ENCODE measurements at regions not wholly inside any gene's neighbourhood (a gene's known extent, or its start where the extent isn't known, plus 50 kb on each side); places are given as distances from the start of the nearest gene placed in this dataset.
"Not testable (repeated sequence)": the region's sequence is repeated elsewhere in the genome, so short reads cannot be mapped to it uniquely, and the experiment has no call there.

DNA sequence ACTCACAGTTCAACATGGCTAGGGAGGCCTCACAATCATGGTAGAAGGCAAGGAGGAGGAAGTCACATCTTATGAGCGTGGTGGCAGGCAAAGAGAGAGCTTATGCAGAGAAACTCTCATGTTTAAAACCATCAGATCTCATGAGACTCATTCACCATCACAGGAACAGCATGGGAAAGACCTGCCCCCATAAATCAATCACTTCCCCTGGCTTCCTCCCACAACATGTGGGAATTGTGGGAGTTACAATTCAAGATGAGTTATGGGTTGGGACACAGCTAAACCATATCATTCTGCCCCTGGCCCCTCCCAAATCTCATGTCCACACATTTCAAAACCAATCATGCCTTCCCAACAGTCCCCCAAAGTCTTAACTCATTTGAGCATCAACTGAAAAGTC, 268.8 kb upstream of the SPAG17 start:
- not testable (repeated sequence) for DNase-seq (ENCODE audit: low read depth)

DNA sequence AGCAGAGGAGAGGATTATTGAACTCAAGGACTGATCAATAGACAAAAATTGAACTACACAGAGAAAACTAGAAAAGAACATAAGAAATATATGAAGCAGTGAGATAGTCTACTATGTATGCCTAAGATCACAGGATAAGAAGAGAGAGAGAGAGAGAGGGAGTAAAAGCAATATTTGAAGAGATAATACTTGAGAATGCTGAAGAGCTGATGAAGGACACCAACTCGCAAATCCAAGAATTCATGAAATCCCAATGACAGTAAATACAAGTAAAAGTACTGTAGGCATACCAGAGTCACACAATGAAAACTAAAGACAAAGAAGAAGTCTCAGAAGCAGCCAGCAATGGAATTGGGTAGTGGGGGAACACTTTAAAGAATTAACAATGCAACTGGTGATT, 260.1 kb upstream of the SPAG17 start:
- no peak for DNase-seq (ENCODE audit: low read depth)

DNA sequence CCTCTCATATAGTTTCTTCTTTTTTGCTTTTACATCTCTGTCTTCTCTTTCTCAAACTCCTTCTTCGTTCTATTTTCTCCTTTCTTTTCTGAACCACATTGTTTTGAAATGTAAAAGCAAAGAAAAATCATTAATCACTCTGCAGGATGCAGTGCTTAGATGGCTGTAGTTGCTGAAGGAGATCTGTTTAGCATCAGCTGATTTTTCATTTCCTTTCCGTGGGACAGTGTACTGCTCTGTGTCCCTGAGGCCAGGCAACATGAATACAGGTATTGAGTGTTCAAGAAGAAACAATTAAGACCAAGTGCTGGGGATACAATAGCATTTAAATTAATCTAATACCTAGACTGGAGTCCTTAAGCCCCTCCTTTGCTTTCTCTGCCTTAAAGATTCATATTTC, 257.2 kb upstream of the SPAG17 start:
- DNase-seq (ENCODE audit: low read depth) = no peak

DNA sequence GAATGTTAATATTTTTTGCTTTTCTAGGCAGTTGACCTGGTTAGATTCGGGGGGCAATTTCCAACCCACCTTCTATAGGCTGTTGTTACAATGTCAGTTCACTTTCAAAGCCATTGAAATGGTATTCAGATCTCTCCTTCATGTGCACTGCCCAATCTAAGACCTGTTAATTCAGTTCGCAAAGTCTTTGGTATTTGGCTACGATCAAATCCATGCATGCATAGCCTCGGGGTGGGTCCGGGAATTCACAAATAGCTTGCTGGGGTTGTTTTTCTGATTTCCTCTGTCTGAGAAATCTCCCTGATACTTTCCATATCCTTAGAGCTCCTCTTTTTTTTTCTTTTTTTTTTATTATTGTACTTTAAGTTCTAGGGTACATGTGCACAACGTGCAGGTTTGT, 252.6 kb upstream of the SPAG17 start:
- DNase-seq (ENCODE audit: low read depth) = no peak

DNA sequence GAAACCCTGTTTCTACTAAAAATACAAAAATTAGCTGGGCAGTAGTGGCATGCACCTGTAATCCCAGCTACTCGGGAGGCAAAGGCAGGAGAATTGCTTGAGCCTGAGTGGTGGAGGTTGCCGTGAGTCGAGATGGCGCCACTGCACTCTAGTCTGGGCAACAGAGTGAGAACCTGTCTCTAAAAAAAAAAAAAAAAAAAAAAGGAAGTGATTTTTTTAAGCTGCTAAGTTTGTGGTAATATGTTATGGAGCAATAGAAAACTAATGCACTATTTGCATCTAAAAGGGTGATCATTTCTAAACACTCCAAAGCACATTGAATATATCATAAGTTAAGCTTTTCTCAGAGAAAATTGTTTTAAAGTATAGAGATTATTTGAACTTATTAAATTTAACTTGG, 244.8 kb upstream of the SPAG17 start:
- DNase-seq (ENCODE audit: low read depth) = no peak

DNA sequence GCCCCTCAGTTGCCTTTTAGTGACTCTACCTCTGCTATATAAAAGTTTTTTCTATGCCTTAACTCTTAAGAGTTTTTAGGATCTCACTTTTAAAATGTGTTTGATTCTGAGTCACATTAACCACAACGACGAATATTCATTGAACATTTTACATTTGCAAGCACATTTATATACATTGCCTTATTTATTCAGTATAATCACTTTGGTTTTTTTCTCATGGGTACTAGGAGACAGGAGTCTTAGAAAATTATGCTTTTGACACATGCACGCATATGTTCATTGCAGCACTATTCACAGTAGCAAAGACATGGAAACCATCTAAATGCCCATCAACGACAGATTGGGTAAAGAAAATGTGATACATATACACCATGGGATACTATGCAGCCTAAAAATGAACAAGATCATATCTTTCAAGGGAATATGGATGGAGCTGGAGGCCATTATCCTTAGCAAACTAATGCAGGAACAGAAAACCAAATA, 236.9 kb upstream of the SPAG17 start:
- no peak for DNase-seq (ENCODE audit: low read depth)

DNA sequence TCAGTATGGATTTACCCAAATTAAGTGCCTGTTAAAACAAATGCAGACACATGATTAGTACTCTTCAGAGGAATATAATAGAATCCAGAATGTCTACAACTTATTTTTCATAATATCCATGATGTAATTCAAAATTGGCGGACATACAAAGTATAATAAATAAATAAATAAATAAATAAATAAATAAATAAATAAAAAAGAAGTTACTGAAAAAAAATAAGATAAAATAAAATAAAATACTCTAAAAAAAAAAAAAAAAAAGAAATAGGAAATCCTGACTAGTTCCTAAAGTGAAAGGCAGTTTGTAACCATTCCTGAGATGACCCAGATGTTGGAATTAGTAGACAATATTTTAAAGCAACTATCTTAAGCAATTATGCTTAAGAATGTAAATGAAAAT, 219.0 kb upstream of the SPAG17 start:
- no peak for DNase-seq (ENCODE audit: low read depth)

DNA sequence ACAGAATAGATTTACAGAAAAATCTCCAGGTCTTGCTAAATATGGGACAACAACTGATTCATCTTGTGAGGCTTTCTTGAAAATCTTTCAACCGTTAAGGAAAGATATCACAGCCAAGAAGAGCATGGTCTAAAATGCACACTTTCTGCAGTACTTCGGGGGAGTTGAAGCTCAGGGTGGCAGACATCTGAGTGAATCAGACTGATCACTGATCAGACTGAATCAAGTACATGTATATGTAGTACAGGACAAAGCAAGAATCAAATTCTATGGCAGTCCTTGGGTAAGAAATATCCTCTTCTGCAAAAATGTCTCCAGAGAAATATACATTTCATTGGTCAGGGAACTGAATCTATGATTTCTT, 212.4 kb upstream of the SPAG17 start:
- DNase-seq (ENCODE audit: low read depth) = no peak

DNA sequence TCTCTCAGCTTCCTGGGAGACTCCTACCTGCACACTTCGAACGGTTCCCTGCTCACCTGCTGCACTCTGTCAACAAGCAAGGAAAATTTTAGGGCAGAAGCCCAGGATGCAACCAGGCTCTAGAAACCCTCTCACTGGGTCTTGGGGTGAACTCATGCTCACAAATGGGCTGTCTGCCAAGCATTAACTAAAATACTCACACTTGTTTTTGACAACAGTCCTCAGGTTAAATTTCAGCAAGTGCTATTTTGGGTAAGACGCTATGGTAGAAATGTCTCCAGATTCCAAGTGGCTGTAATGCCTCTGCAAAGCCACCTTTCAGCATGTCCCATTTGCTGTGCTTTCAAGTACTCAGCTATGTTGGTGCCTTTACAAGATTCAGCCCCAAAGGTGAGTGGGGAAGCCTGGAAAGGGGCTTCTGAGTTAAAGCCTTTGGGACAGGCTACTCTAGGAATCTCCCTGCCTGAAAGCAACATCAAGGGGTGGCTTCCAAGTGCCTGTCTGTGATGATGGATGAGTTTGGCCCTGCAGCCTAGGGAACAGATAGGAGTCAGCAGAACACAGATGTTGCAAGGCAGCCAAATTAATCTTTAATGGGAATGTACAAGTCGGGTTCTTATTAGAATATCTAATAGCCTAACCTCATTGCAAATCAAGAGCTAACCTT, 211.9 kb upstream of the SPAG17 start:
- no peak for DNase-seq (ENCODE audit: low read depth)

DNA sequence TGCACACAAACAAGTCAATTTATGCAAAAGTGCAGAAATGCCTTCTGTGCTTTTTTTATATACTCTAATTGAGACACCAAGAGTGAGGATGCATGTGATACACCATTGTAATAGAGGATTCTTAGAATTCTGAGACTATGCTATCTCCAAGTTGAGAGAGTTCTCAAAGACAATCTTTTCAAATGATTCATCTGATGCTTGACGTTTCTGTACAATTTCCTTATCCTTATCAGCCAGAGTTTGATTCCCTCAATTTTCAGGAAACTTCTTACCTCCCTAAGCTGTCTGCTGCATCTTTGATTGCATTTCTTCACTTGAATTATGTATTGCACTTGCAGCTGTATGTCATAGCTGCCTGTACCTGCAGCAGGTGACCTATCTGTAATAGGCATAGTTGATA, 211.3 kb upstream of the SPAG17 start:
- DNase-seq (ENCODE audit: low read depth) = no peak

DNA sequence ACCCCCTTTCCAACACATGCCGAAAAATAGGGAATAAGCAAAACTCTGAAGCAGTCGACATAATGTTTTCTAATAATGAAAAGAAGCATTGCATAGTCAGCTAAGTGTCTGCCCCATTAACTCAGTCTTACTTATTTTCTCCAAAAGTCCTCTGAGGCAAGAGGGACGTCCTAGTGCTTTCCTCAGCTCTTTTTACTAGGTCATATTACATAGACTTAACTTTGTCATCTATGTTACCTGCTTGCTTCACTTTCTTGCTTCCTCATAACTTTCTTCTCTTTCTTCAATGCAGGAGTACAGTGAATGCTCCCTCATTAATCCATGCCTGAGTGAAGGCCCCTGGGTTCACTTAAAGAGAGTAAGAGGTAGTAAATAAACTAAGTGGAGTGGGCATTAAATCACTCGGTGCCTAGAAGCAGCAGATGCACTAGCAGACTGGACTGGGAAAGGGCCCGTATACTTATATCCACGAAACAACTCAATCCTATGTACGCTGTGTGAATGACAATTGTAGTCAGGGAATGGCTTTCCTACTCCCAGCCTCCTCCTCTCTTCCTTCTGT, 210.5 kb upstream of the SPAG17 start:
- DNase-seq (ENCODE audit: low read depth) = no peak

DNA sequence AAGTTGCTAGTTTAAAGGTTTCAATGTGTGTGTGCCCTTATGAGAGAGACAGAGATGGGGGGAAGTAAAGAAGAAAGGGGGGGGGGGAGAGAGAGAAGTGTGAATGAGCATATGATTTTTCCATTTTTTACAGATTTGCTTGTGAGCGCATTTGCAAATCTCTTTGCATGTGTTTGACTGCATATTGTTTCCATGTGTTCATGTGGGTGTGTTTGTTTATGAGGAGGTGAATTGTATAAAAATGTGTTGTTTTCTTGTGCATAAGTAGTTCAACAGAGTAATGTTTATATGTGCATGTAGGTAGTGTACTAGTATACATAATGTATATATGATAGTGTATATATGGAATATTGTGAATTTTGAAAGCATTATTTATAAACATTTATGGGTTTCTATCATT, 205.9 kb upstream of the SPAG17 start:
- DNase-seq (ENCODE audit: low read depth) = no peak

DNA sequence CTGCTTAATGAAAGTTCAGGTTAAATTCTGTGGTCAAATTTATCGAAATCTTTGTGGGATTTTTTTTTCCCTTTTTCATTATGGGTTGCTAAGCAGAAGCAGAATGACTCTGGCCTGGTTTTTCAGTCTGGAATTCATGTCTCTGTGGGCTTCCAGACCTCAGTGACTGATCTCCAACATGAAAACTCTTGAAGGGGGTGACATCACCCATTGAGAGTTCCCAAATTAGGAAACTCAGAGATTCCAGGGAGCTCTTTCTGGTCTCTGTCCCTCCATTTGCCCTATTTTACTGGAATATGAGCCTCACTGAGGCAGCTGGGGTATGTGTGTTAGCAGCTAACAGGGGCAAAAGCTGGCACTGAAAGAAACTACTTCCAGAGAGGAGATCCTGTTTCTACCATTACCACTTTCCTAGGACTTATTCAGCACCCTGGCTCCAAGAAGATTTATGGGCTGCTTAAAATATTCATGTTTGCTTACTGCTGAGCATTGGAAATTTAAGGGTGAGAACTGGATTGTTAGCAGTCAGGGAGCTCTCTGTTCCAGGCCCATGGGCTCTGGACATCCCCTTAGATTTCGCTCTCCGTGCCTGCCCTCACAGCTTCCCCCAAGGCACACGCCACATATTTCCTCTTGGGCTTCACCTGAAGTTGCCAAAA, 203.4 kb upstream of the SPAG17 start:
- DNase-seq (ENCODE audit: low read depth) = no peak

DNA sequence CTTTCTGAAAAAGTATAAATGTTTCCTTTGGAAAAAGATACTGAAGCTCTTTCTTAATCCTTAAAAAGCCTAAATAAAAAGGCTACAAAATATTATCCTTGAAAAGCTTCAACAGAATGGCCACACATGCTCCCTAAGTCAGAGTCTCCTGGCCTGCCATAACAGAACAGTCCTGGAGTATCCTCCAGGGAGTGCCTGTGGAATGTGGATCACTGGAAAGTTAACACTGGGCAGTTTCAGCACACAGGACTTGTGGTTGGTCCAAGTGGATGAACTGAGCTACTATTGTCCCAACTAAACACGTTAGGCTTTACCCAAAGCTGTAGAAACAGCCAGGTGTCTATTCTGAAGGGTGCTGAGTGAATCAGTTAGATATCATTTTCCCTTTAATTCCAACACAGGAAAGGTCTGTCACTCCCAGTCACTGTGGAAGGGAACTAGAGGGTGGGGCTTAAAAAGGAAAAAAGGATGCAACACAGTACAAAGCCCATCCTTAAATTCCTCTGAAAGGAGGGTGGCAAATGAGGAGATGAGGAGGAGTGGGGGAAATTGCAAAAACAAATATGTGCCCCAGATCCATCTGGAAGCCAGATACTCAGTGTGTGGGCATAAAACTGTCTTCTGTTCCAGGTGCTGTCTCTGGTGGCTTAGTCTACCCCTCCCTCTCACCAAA, 196.3 kb upstream of the SPAG17 start:
- no peak for DNase-seq (ENCODE audit: low read depth)

DNA sequence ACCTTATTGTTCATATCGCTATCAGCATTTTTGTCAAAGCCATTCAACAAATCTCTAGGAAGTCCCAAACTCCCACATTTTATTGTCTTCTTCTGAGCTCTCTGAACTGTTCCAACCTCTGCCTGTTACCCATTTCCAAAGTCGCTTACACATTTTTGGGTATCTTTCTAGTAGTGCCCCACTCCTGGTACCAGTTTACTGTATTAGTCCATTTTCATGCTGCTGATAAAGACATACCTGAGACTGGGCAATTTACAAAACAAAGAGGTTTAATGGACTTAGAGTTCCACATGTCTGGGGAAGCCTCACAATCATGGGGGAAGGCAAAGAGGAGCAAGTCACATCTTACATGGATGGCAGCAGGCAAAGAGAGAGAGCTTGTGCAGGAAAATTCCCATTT, 192.2 kb upstream of the SPAG17 start:
- not testable (repeated sequence) for DNase-seq (ENCODE audit: low read depth)

DNA sequence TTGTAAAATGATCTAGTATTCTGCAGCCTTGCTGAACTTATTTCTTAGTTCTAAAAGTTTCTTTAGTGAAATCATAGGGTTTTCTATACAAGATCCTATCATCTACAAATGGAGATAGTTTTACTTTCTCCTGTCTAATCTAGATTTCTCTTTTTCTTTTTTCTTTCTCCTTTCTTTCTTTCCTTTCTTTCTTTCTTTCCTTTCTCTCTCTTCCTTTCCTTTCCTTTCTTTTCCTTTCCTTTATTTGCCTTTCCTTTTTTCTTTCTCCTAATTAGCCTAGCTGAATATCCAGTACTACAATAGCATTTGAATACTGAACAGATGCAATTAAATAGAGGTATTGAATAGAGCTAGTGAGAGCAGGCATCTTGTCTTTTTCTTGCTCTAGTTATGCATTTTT, 186.6 kb upstream of the SPAG17 start:
- no peak for DNase-seq (ENCODE audit: low read depth)

DNA sequence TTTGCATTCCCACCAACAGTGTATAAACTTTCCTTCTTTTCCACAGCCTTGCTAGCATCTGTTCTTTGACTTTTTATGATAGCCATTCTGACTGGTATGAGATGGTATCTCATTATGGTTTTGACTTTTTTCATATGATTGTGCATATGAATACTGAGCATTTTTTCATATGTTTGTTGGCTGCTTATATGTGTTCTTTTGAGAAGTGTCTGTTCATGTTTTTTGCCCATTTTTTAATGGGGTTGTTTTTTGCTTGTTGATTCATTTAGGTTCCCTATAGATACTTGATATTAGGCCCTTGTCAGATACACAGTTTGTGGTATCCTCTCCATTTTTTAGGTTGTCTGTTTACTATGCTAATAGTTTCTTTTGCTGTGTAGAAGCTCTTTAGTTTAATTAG, 185.8 kb upstream of the SPAG17 start:
- DNase-seq (ENCODE audit: low read depth) = no peak

DNA sequence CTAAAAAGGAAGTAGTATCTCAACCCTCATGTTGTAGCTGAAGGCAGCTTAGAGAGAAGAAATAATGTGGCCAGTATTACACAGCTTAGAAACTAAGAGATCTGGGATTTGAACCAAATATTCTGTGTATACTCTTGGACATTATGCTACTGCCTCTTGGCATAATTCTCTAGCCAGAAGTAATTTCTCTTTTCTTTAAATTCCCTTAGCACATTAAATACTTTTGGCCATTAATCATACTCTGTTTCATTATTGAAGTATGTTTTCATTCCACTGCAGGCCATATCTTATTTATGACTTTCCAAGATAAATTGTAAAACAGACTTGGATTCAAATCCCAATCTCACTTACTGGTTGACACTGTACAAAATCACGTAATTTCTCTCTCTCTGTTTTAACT, 181.3 kb upstream of the SPAG17 start:
- peak; percentile 1 for DNase-seq (ENCODE audit: low read depth)

DNA sequence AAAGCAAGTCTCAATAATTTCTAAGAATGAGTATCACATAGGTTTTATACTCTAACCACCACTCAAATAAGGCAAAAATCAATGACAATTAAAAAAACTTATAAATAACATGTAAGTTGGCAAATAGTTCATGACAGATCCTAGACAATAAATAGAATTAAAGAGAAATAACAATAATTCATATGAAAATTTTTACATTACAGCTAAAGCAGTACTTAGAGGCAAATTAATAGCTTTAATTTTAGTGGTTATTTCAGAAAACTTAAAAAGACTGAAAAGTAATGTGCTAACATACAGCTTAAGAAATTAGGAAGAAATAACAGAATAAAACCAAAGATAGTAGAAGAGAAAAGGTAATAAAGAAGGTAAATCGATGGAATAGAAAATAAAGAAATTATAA, 179.9 kb upstream of the SPAG17 start:
- no peak for DNase-seq (ENCODE audit: low read depth)

DNA sequence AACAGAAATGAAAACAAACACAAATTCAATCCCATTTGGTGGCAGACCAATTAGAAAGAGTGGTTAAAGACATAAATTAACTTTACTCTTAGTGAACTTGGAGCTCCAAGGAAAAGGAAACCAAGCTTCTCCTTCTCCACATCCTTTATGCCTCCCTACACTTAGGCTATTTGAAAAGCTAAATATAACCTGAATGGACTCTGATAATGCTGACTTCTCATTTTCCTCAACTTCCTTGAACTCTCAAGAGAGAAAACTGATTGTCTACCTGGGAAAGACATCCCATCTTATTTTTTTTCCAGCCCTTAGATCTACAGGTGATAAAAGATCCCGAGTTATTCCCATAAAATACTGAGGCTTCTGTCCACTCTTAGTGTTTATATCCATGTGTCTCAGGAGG, 178.4 kb upstream of the SPAG17 start:
- DNase-seq (ENCODE audit: low read depth) = no peak

DNA sequence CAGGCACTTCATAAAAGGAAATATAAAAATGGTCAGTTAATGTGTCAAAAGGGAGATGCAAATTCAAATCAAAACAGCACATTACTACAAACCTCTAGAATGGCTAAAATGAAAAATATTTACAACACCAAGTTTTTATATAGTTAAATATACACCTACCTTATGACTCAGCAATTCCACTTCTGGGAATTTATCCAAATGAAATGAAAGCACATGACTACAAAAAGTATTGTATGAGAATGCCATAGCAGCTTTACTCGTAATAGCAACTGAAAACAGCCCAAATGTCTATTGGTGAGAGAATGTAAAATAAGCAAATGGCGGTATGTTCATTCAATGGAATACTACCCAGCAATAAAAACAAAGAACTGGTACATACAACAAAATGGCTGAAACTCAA, 175.8 kb upstream of the SPAG17 start:
- peak; percentile 21 for DNase-seq (ENCODE audit: low read depth)

DNA sequence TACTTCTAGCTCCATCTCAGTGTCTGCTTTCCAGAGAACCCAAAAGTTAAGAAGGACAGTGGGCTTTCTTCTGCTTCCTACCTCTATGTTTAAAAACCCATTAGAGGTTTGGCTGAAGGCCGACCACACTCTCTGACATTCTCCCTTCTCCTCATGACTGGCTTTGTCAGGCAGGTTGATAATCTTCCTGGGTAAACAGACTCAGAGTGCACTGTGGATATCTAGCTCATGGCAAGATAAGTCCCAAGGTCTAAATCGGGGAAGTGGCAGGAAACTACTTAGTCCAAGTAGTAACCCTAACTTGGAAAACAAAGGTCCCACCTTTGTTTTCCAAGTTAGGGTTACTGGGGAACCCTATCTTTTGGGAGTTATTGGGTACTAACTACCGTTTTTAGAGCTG, 161.9 kb upstream of the SPAG17 start:
- no peak for DNase-seq (ENCODE audit: low read depth)

Data from fibroblast of gingiva (primary cell).